Dendritic cell treated with granulocyte-macrophage colony-stimulating factor and Interleukin-4, amounts not matched to agents 40 ng/mL and 50 ng/mL, for 4 days (primary cell): ENCODE measurements at regions not wholly inside any gene's neighbourhood (a gene's known extent, or its start where the extent isn't known, plus 50 kb on each side); places are given as distances from the start of the nearest gene placed in this dataset.

Source experiments
- H3K27ac Mint-ChIP-seq: one replicate; pipeline ENCODE4 v1.8.0; 2022; ENCODE audit warnings: mild to moderate bottlenecking, mixed read lengths
- H3K27me3 Mint-ChIP-seq: one replicate; pipeline ENCODE4 v1.8.0; 2022; ENCODE audit warnings: mild to moderate bottlenecking, mixed read lengths
- H3K36me3 Mint-ChIP-seq: one replicate; pipeline ENCODE4 v1.8.0; 2022; ENCODE audit warnings: low read depth, mixed read lengths
- H3K4me1 Mint-ChIP-seq: one replicate; pipeline ENCODE4 v1.8.0; 2022; ENCODE audit warnings: low read depth, mixed read lengths
- H3K4me3 Mint-ChIP-seq: one replicate; pipeline ENCODE4 v1.8.0; 2022; ENCODE audit warnings: mild to moderate bottlenecking, moderate library complexity, mixed read lengths
- H3K9me3 Mint-ChIP-seq: one replicate; pipeline ENCODE4 v1.8.0; 2022; ENCODE audit warnings: mixed read lengths
- intact Hi-C: fragments of 100-400 bp; cut with micrococcal nuclease; formaldehyde crosslinking; loops from one replicate; pipeline ENCODE4 v1.15.0; 2022

DNA sequence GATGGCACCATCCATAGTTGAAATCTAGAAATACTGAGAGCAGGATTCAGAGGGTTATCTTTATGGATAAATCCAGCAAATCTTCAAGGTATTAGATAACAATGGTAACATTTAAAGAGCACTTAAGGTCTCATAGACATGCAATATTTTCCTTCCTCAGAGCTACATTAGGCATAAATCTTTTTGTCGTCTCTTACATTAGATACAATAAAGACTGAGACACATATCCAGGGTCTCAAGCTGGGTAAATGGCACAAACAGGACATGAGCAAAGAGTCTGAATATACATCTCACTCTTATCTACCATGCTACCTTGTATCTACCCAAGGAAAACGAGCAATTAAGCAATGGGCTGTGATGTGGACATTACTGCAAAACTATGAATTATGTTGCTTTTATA lies 927.3 kb upstream of the EPHA6 start:
- no peak overlapping the region for H3K4me3 Mint-ChIP-seq
- intact Hi-C loops: no loop called here

DNA sequence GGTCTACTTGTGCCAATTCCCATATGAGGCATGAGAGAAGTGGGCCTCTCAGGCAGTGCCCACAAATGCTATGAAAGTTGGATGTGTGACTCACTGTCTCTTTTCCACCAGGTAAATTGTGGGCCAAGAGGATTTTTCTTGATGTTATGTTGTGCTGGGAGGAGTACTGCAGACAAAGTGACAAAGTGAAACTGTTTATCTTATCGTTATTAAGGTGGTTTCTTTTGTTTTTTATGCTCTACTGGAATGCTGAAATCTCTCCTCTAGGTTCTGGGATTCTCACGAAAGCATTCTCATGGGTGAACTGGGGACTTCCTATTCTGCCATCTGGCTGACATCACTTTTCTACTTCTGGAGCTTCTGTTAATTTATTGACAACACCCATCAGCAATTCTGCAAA lies 919.6 kb upstream of the EPHA6 start:
- Mint-ChIP-seq H3K9me3 (peaks cover 26% of the 10 kb centered on the region), H3K36me3 (no peaks in the 10 kb centered on the region), H3K27me3 (no peaks in the 10 kb centered on the region), H3K4me3 (no peak overlapping the region), H3K4me1 (no peaks in the 10 kb centered on the region), H3K27ac (no peak overlapping the region)
- intact Hi-C loops: loop anchor here (5.0 kb wide), 1 partner anchor 47 kb away; no protein-coding TSS in a partner anchor

More for the DNA sequence above, 927.3 kb upstream of the EPHA6 start:
- peaks cover 21% of the 10 kb centered on the region for H3K9me3 Mint-ChIP-seq
- no peaks in the 10 kb centered on the region for H3K27me3 Mint-ChIP-seq
- no peaks in the 10 kb centered on the region for H3K36me3 Mint-ChIP-seq
- no peaks in the 10 kb centered on the region for H3K4me1 Mint-ChIP-seq
- H3K27ac Mint-ChIP-seq: no peak overlapping the region

DNA sequence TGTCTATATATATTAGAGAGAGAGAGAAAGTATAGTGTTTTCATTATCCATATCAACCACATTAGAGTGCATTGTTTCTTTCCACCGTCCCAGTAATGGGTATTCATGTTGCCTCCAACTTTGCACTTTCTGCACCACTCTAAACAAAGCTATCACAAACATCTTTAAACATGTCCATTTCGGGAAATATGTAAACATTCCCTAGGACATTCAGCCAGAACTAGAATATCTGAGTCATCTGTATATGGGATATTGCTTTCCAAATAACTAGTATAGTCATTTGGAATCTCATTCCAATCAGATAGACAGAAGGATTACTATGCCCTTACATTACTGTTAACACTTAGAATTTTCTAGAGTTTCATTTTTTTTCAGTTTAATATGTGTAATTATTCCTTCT lies 914.9 kb upstream of the EPHA6 start:
- Mint-ChIP-seq H3K4me3 (no peak overlapping the region), H3K27me3 (no peaks in the 10 kb centered on the region), H3K27ac (no peak overlapping the region), H3K36me3 (no peaks in the 10 kb centered on the region), H3K4me1 (no peaks in the 10 kb centered on the region), H3K9me3 (peaks cover 7% of the 10 kb centered on the region)
- intact Hi-C loops: loop anchor here (5.0 kb wide), 1 partner anchor 43 kb away; no protein-coding TSS in a partner anchor

- H3K27me3 Mint-ChIP-seq: no peaks in the 10 kb centered on the region
- H3K36me3 Mint-ChIP-seq: no peaks in the 10 kb centered on the region
- H3K27ac Mint-ChIP-seq: no peak overlapping the region
- H3K9me3 Mint-ChIP-seq: peaks cover 3% of the 10 kb centered on the region
- no peak overlapping the region for H3K4me3 Mint-ChIP-seq
- intact Hi-C loops: loop anchor here (5.0 kb wide), 1 partner anchor 42 kb away; no protein-coding TSS in a partner anchor
- H3K4me1 Mint-ChIP-seq: no peaks in the 10 kb centered on the region
These were observed 914.5 kb upstream of the EPHA6 start for GRCh38 chr3:95899911-95900310.

- Mint-ChIP-seq H3K9me3 (no peaks in the 10 kb centered on the region), H3K4me1 (no peaks in the 10 kb centered on the region), H3K27ac (no peak overlapping the region), H3K4me3 (no peak overlapping the region), H3K27me3 (no peaks in the 10 kb centered on the region), H3K36me3 (no peaks in the 10 kb centered on the region)
- intact Hi-C loops: no loop called here
These were observed 912.4 kb upstream of the EPHA6 start for GRCh38 chr3:95901948-95902347.

DNA sequence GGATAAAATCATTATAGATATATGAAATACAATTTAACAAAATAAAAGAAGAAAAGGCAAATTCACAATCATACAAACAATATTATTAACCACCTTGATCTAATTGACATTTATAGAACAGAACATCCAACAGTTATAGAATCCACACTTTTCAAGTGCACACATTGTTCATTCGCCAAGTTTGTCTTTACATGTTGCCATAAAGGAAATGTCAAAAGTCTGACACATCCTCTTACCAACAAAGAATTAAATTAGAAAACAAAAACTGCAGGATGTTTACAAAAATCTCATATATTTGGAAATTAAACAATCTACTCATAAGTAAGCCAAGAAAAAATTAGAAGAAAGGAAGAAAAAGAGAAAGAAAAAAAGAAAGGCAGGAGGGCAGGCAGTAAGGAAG lies 909.2 kb upstream of the EPHA6 start:
- intact Hi-C loops: no loop called here
- Mint-ChIP-seq H3K27me3 (no peaks in the 10 kb centered on the region), H3K36me3 (no peaks in the 10 kb centered on the region), H3K4me1 (no peaks in the 10 kb centered on the region), H3K27ac (no peak overlapping the region), H3K9me3 (peaks cover 4% of the 10 kb centered on the region), H3K4me3 (no peak overlapping the region)

GRCh38 chr3:95911767-95912166 lies 902.6 kb upstream of the EPHA6 start:
- H3K27me3 Mint-ChIP-seq: no peaks in the 10 kb centered on the region
- no peaks in the 10 kb centered on the region for H3K36me3 Mint-ChIP-seq
- H3K4me3 Mint-ChIP-seq: no peak overlapping the region
- intact Hi-C loops: no loop called here
- H3K27ac Mint-ChIP-seq: no peak overlapping the region
- no peaks in the 10 kb centered on the region for H3K4me1 Mint-ChIP-seq
- peaks cover 45% of the 10 kb centered on the region for H3K9me3 Mint-ChIP-seq

- Mint-ChIP-seq H3K27ac (no peak overlapping the region), H3K36me3 (no peaks in the 10 kb centered on the region), H3K4me1 (no peaks in the 10 kb centered on the region), H3K27me3 (no peaks in the 10 kb centered on the region), H3K9me3 (peaks cover 19% of the 10 kb centered on the region), H3K4me3 (no peak overlapping the region)
- intact Hi-C loops: no loop called here
These were observed 890.7 kb upstream of the EPHA6 start for GRCh38 chr3:95923496-95924210.

DNA sequence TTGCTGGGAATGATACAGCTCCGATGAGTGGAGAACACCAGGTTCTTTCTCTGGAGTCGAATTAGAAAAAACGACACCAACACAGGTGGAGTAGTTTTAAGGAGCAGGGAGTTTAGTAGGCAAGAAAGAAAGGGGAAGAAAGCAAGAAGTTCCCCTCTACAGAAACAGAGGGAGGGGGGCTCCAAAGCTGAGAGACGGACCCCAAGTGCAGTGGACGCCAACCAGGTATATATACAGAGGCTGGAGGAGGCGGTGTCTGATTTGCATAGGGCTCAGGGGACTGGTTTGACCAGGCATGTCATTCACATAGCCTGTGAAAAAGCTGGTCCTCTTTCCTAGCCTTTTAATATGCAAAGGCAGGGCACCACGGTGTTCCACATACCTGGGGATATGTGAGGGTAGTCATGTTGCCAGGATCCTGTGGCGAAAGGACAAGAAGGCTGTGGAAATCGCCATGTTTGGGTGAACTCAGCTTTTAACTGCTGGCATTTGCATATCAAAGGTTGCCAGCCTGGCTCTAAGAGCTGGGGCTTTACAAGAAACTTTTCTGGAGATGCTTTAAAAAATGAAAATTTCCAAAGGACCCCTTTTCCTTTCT lies 887.4 kb upstream of the EPHA6 start:
- intact Hi-C loops: no loop called here
- Mint-ChIP-seq H3K9me3 (peaks cover 17% of the 10 kb centered on the region), H3K4me1 (no peaks in the 10 kb centered on the region), H3K4me3 (no peak overlapping the region), H3K36me3 (no peaks in the 10 kb centered on the region), H3K27me3 (no peaks in the 10 kb centered on the region), H3K27ac (no peak overlapping the region)

DNA sequence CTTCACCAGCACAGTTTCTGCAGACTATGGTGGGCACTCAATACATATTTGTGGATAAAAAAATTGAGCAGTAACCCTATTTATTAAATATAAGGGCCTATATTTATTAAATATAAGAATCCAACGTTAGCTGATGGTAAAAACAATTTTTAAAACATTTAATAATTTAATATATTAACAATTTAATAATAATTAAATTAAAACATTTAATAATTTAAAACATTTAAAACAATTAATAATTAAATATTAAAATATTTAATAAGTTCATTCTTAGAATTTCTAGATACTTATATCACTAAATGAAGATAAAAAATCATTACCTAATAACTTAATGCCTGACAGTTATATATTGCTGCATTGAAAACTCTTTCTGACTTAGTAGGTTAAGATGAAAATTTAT lies 880.2 kb upstream of the EPHA6 start:
- no peaks in the 10 kb centered on the region for H3K4me1 Mint-ChIP-seq
- no peaks in the 10 kb centered on the region for H3K36me3 Mint-ChIP-seq

GRCh38 chr3:95939235-95939809 lies 875.1 kb upstream of the EPHA6 start:
- no peaks in the 10 kb centered on the region for H3K36me3 Mint-ChIP-seq
- no peaks in the 10 kb centered on the region for H3K27me3 Mint-ChIP-seq
- H3K9me3 Mint-ChIP-seq: peaks cover 26% of the 10 kb centered on the region
- H3K4me3 Mint-ChIP-seq: no peak overlapping the region
- H3K4me1 Mint-ChIP-seq: no peaks in the 10 kb centered on the region
- intact Hi-C loops: no loop called here
- H3K27ac Mint-ChIP-seq: no peak overlapping the region

More for the DNA sequence above, 880.2 kb upstream of the EPHA6 start:
- peaks cover 10% of the 10 kb centered on the region for H3K9me3 Mint-ChIP-seq
- H3K4me3 Mint-ChIP-seq: no peak overlapping the region
- intact Hi-C loops: no loop called here
- H3K27me3 Mint-ChIP-seq: no peaks in the 10 kb centered on the region
- no peak overlapping the region for H3K27ac Mint-ChIP-seq

- Mint-ChIP-seq H3K27ac (no peak overlapping the region), H3K9me3 (no peaks in the 10 kb centered on the region), H3K4me1 (no peaks in the 10 kb centered on the region), H3K36me3 (no peaks in the 10 kb centered on the region), H3K27me3 (no peaks in the 10 kb centered on the region), H3K4me3 (no peak overlapping the region)
- intact Hi-C loops: no loop called here
These were observed 848.6 kb upstream of the EPHA6 start for GRCh38 chr3:95965704-95966336.

GRCh38 chr3:95971573-95971972 lies 842.8 kb upstream of the EPHA6 start:
- no peak overlapping the region for H3K4me3 Mint-ChIP-seq
- no peaks in the 10 kb centered on the region for H3K36me3 Mint-ChIP-seq
- no peaks in the 10 kb centered on the region for H3K4me1 Mint-ChIP-seq
- H3K27me3 Mint-ChIP-seq: no peaks in the 10 kb centered on the region
- intact Hi-C loops: no loop called here
- no peak overlapping the region for H3K27ac Mint-ChIP-seq
- peaks cover 16% of the 10 kb centered on the region for H3K9me3 Mint-ChIP-seq

DNA sequence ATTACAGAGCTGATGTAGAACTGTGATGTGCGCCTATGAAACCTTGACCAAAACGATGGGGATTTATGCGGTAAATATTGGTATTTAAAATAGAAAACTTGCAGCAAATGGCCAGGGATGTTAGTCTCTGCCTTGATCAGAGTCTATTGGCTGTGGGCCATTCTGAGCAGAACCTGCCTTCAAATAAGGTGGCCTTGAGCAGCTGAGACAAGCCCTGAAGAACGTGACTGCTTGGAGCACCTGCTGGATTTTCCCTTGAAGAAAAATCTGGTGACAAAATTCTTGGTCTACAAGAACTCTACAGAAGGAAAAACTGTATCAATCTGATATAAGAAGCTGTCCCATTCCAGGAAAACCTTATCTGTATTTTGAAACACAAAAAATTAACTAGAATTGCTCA lies 820.1 kb upstream of the EPHA6 start:
- Mint-ChIP-seq H3K9me3 (peaks cover 7% of the 10 kb centered on the region), H3K27ac (no peak overlapping the region)
- intact Hi-C loops: no loop called here

More for the DNA sequence above, 820.1 kb upstream of the EPHA6 start:
- H3K27me3 Mint-ChIP-seq: no peaks in the 10 kb centered on the region
- H3K4me1 Mint-ChIP-seq: no peaks in the 10 kb centered on the region
- H3K4me3 Mint-ChIP-seq: no peak overlapping the region
- H3K36me3 Mint-ChIP-seq: no peaks in the 10 kb centered on the region
